A673 (cell line): ENCODE measurements at regions not wholly inside any gene's neighbourhood (a gene's known extent, or its start where the extent isn't known, plus 50 kb on each side); places are given as distances from the start of the nearest gene placed in this dataset.

Experiments used
- BruUV-seq: library from RNA; stranded (reverse); fragments of 400-500 nt; replicated peaks from 2 replicates; lab custom pipeline; 2021; lab: Mats Ljungman, UMichigan
- CTCF ChIA-PET: fragments of 300-600 bp; sonication (Branson Sonifier 250); formaldehyde crosslinking; loops from one replicate; lab custom pipeline; 2022; ENCODE audit warnings: antibody characterized with exemption; lab: Charles Lee
- POLR2A ChIA-PET: fragments of 300-600 bp; sonication (Branson Sonifier 250); formaldehyde crosslinking; loops from one replicate; lab custom pipeline; 2022; ENCODE audit warnings: antibody characterized with exemption; ENCODE audit not compliant: low non-redundant PET; lab: Charles Lee
- DNase-seq: peaks from one replicate; pipeline ENCODE4 v3.0.0-alpha.2; 2015; ENCODE audit warnings: low spot score
- H3K27ac ChIP-seq: fragments of 200-600 bp; sonication (generic); 2 replicates; pipeline ENCODE4 v1.5.1; 2016; ENCODE audit warnings: mixed run types, low read depth, mild to moderate bottlenecking, mixed read lengths, antibody characterized with exemption, low read length; ENCODE audit not compliant: poor library complexity, severe bottlenecking
- H3K27me3 ChIP-seq: fragments of 200-600 bp; sonication (generic); replicated peaks from 2 replicates; pipeline ENCODE4 v1.6.1; 2017; ENCODE audit warnings: mixed run types, low read depth, mild to moderate bottlenecking, mixed read lengths, antibody characterized with exemption, low read length; ENCODE audit not compliant: insufficient read depth, poor library complexity
- H3K36me3 ChIP-seq: fragments of 200-600 bp; sonication (generic); 2 replicates; pipeline ENCODE4 v1.6.1; 2016; ENCODE audit warnings: mixed run types, mild to moderate bottlenecking, mixed read lengths, antibody characterized with exemption, low read length; ENCODE audit not compliant: insufficient read depth, poor library complexity, severe bottlenecking
- H3K4me1 ChIP-seq: fragments of 200-600 bp; sonication (generic); 2 replicates; pipeline ENCODE4 v1.6.1; 2017; ENCODE audit warnings: mixed run types, mild to moderate bottlenecking, mixed read lengths, antibody characterized with exemption, low read length; ENCODE audit not compliant: insufficient read depth, poor library complexity, severe bottlenecking
- H3K4me3 ChIP-seq: fragments of 200-600 bp; sonication (generic); 2 replicates; pipeline ENCODE4 v1.5.1; 2016; ENCODE audit warnings: low read depth, mixed run types, mild to moderate bottlenecking, mixed read lengths, low read length; ENCODE audit not compliant: poor library complexity, severe bottlenecking
- H3K9me3 ChIP-seq: fragments of 200-600 bp; sonication (generic); 2 replicates; pipeline ENCODE4 v1.6.1; 2016; ENCODE audit warnings: mixed run types, low read depth, mild to moderate bottlenecking, mixed read lengths, antibody characterized with exemption, low read length; ENCODE audit not compliant: poor library complexity, severe bottlenecking
- EZH2 ChIP-seq: fragments of 200-600 bp; sonication (generic); IDR thresholded peaks from 2 replicates; pipeline ENCODE4 v1.6.1; 2017; ENCODE audit warnings: borderline replicate concordance, low read depth, mild to moderate bottlenecking, mixed read lengths, antibody characterized with exemption, low read length; ENCODE audit not compliant: poor library complexity, severe bottlenecking
- intact Hi-C: fragments of 100-400 bp; cut with micrococcal nuclease; formaldehyde crosslinking; loops from one replicate; pipeline ENCODE4 v1.10.0; 2022; ENCODE audit not compliant: unreplicated experiment
- TF ChIP-seq, protein P1 (sequence below): fragments of 300-800, 200-600 bp; sonication (generic); conservative IDR thresholded peaks from 2 replicates; pipeline ENCODE4 v1.5.1; 2017; ENCODE audit warnings: low read depth, mild to moderate bottlenecking, antibody characterized with exemption, low read length, moderate library complexity, mixed read lengths

DNA sequence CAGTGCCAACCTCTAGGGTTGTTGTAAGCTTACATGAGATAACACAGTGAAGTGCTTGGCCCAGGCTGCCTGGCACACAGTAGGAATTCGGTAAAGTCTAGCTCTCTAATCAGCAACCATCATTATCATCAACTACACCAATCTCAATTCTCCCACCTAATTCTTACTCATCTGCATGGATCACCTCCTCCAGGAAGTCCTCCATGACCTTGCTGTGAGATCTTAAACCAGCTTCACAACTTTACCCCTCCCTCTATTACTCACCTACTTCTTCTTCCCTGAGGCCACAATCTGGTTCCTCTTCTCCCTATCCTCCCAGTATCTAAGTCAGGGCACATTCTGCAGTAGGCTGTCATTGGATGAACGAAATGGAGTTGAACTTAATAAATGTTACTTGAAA, 67.3 kb downstream of the GSC start:
- intact Hi-C loops, result no loop called here
- no TSS peak for BruUV-seq
- no peak overlapping the region for H3K4me3 ChIP-seq
- H3K9me3 ChIP-seq, result no peaks in the 10 kb centered on the region
- peaks cover 7% of the 10 kb centered on the region for H3K4me1 ChIP-seq
- ChIA-PET POLR2A (no interaction called here), CTCF (no interaction called here)
- no peak for DNase-seq
- no peak overlapping the region for H3K27ac ChIP-seq
- TF ChIP-seq, protein P1, sequence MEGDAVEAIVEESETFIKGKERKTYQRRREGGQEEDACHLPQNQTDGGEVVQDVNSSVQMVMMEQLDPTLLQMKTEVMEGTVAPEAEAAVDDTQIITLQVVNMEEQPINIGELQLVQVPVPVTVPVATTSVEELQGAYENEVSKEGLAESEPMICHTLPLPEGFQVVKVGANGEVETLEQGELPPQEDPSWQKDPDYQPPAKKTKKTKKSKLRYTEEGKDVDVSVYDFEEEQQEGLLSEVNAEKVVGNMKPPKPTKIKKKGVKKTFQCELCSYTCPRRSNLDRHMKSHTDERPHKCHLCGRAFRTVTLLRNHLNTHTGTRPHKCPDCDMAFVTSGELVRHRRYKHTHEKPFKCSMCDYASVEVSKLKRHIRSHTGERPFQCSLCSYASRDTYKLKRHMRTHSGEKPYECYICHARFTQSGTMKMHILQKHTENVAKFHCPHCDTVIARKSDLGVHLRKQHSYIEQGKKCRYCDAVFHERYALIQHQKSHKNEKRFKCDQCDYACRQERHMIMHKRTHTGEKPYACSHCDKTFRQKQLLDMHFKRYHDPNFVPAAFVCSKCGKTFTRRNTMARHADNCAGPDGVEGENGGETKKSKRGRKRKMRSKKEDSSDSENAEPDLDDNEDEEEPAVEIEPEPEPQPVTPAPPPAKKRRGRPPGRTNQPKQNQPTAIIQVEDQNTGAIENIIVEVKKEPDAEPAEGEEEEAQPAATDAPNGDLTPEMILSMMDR, result no peak
- TF ChIP-seq EZH2, result no peak
- H3K27me3 ChIP-seq, result no peaks in the 10 kb centered on the region
- H3K36me3 ChIP-seq, result no peaks in the 10 kb centered on the region

DNA sequence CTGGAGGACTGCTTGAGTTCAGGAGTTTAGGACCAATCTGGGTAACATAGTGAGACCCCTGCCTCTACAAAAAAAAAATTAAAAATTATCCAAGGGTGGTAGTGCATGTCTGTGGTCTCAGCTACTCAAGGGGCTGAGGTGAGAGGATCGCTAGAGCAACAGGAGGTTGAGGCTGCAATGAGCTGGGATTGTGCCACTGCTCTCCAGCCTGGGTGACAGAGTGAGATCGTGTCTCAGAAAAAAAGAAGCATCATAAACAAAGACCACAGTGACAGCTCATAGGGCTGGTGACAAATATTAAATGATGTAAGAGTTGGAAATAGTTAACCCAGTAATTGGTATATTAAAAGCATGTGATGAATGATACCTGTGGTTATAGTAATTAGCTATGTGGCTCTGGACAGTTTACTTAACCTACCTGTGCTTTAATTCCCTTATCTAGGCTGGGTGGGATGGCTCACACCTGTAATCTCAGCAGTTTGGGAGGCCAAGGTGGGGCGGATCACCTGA, 68.0 kb downstream of the GSC start:
- TF ChIP-seq, protein P1, result no peak
- no peak for TF ChIP-seq EZH2
- intact Hi-C loops, result no loop called here
- POLR2A ChIA-PET, result no interaction called here
- peak overlapping the region; percentile 16 for H3K27ac ChIP-seq
- no peaks in the 10 kb centered on the region for H3K36me3 ChIP-seq
- CTCF ChIA-PET, result no interaction called here
- H3K4me1 ChIP-seq, result peaks cover 12% of the 10 kb centered on the region
- no peak for DNase-seq
- H3K9me3 ChIP-seq, result no peaks in the 10 kb centered on the region
- no peak overlapping the region for H3K4me3 ChIP-seq
- H3K27me3 ChIP-seq, result no peaks in the 10 kb centered on the region
- BruUV-seq, result no TSS peak

DNA sequence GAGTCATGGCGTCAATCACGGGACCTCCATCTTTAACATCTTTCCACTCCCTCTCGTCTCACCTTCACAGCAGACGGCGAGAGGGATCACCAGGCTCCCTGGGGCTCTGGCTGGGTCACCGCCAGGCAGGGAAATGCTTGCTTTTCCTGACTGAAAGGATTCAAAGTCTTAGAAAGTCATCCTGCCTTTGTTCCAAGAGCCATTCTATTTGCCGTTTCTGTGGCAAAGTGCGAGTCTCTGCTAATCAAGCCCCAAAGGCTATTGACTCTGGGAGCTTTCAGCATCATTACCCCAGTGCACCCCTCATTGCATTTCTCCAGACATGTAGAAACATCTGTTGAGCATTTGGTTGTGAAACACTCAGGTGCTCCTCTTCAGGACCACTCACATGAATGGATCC, 69.6 kb downstream of the GSC start:
- no peak overlapping the region for H3K4me3 ChIP-seq
- TF ChIP-seq, protein P1, result no peak
- TF ChIP-seq EZH2, result no peak
- H3K9me3 ChIP-seq, result no peaks in the 10 kb centered on the region
- H3K27me3 ChIP-seq, result no peaks in the 10 kb centered on the region
- intact Hi-C loops, result no loop called here
- H3K27ac ChIP-seq, result no peak overlapping the region
- H3K36me3 ChIP-seq, result no peaks in the 10 kb centered on the region
- CTCF ChIA-PET, result no interaction called here
- POLR2A ChIA-PET, result no interaction called here
- BruUV-seq, result no TSS peak
- no peak for DNase-seq
- H3K4me1 ChIP-seq, result peaks cover 22% of the 10 kb centered on the region
